Neuron (in vitro differentiated cells): ENCODE measurements at regions not wholly inside any gene's neighbourhood (a gene's known extent, or its start where the extent isn't known, plus 50 kb on each side); places are given as distances from the start of the nearest gene placed in this dataset.

Experiments used
- H2AFZ ChIP-seq: one replicate; pipeline ENCODE4 v1.6.1; 2013; ENCODE audit warnings: low read depth, mild to moderate bottlenecking, inconsistent platforms, low read length, moderate library complexity
- H3K27me3 ChIP-seq: one replicate; pipeline ENCODE4 v1.6.1; 2013; ENCODE audit warnings: low read length; ENCODE audit not compliant: insufficient read depth
- H3K36me3 ChIP-seq: one replicate; pipeline ENCODE4 v1.6.1; 2013; ENCODE audit warnings: low read length; ENCODE audit not compliant: insufficient read depth
- H3K4me1 ChIP-seq: one replicate; pipeline ENCODE4 v1.6.1; 2013; ENCODE audit warnings: low read length; ENCODE audit not compliant: insufficient read depth
- H3K4me3 ChIP-seq: 2 replicates; pipeline ENCODE4 v1.5.1; 2013; ENCODE audit warnings: mild to moderate bottlenecking, low read length, moderate library complexity
- H3K9me3 ChIP-seq: one replicate; pipeline ENCODE4 v1.6.1; 2013; ENCODE audit warnings: low read length

DNA sequence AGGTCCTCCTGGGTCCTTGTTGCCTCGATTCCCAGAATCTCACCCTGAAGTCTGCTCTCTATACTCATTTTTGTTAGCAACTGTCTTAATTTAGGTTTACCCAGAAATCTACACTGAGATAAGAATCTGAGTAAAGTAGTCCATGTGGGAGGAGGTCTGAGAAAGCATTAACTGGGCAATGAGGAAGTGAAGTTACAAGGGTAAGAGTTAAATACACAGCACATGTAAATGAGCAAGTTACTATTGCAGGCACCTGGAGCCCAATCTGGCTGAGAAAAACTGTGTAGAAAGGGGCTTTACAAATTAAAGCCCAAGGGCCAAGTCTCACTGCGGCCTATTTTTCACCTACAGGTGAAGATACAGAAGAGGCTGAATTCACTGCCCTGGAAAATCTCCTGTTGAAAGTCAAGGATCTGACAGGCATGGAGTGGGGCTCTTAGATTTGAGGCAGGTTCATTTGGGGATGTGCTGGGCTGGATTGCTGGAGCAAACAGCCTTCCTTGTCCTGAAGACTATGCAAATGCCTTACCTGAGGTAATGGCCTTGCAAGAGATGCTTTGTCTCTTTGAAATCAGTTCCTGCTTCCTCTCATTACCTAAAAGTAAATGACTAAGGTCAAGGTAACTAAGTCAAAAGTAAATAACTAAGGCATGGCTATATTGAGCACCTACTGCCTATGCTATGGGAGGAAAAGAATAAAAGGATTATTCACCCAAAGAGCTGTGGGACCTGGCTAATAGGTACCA, 84.4 kb upstream of the DYNAP start:
- Histone ChIP-seq H3K9me3 (no peaks in the 10 kb centered on the region), H2AFZ (no peak overlapping the region), H3K4me1 (no peaks in the 10 kb centered on the region), H3K36me3 (no peaks in the 10 kb centered on the region), H3K4me3 (no peak overlapping the region), H3K27me3 (no peaks in the 10 kb centered on the region)

DNA sequence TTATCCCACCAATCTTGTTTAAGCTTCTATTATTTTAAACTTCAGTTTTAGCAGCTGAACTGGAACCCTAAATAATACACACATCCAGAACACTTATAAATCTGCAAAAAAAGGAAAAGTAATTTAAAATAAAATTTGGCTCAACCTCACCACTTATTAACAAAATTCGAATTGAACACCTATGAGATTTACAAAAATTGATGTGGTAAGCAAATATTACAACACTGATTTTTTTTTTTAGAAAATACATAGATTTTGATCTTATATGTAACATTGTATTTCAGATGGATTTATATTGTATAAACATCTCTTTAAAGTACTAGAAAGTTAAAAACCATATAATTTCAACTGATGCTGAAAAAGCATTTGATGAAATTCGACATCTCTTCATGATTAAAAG, 81.3 kb upstream of the DYNAP start:
- Histone ChIP-seq H3K4me3 (no peak overlapping the region), H3K4me1 (no peaks in the 10 kb centered on the region), H3K36me3 (no peaks in the 10 kb centered on the region), H3K27me3 (peaks cover under 1% of the 10 kb centered on the region), H2AFZ (no peak overlapping the region), H3K9me3 (no peaks in the 10 kb centered on the region)

DNA sequence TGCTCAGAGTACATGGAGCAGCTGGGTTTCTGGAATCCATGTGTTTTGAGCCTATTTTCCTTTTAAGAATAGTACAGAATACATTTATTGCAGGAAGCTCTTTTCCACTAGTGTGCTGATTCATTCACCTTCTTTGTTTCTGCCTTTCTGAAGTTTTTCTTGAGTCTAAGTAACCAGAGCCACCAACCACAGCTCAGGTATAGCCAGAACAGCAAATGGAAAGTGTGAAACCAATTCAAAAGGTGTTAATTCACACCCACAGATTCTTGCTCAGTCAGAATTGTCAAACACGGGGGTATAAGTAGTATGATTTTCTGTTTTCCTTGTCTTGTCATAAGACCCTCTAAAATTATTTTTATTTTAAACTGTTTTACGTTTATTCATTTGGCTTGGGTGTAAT, 75.9 kb upstream of the DYNAP start:
- Histone ChIP-seq H2AFZ (no peak overlapping the region), H3K4me3 (no peak overlapping the region), H3K27me3 (peaks cover 2% of the 10 kb centered on the region), H3K9me3 (no peaks in the 10 kb centered on the region), H3K36me3 (no peaks in the 10 kb centered on the region), H3K4me1 (no peaks in the 10 kb centered on the region)

DNA sequence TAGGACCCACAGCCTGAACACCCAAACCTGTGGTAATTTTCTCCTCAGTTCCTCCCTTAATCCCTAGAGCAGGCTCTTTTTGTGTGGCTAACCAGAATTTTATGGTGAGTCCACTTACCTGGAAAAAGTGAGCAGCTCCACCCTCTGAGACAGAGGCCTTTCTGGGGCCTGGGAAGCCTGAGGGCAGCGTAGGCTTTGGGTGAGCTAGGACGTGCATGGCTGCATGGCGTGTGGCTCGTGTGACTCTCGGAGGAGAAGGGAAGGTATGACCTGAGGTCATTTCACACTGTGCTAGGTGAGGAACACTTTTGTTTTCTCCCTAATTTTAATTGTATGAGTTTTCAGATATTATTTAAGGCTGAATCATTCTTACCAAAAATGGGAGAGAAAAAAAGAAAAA, 73.5 kb upstream of the DYNAP start:
- Histone ChIP-seq H3K27me3 (peaks cover 2% of the 10 kb centered on the region), H3K4me1 (no peaks in the 10 kb centered on the region), H3K4me3 (no peak overlapping the region), H3K36me3 (no peaks in the 10 kb centered on the region), H2AFZ (no peak overlapping the region), H3K9me3 (no peaks in the 10 kb centered on the region)

DNA sequence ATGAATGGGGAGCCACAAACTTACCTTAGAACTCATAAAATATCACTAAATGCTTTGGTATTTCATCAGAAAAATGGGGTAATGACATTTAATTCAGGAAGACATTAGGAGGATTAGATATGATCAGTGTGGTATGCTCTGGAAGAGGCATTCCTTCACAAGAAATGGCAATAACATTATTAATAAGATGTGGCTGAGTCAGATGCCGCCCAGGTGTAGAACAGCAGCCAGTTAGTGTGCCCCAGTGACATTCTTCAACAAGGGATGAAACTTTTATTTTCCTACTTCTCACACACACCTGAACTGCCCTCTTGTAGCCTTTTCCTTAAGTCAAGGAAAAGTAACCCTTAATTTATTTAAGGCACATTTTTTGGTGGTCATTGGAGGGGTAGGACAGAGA, 69.2 kb upstream of the DYNAP start:
- Histone ChIP-seq H3K9me3 (no peaks in the 10 kb centered on the region), H3K27me3 (no peaks in the 10 kb centered on the region), H2AFZ (no peak overlapping the region), H3K36me3 (no peaks in the 10 kb centered on the region), H3K4me1 (no peaks in the 10 kb centered on the region), H3K4me3 (no peak overlapping the region)

DNA sequence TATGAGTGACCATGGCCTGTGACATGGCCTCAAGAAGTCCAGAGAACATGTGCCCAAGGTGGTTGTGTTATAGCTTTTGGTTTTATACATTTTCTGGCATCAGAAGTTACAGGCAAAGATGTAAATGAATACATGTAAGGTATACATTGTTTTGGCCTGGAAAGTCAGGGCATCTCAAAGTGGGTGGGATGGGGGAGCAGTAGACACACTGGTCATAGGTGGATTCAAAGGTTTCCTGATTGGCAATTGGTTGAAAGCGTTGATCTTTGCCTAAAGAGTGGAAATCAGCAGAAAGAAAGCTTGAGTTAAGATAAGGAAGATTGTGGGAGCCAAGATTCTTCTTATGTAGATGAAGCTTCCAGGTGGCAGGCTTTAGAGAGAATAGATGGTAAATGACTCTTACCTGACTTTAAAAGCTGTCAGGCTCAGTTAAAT, 62.1 kb upstream of the DYNAP start:
- no peaks in the 10 kb centered on the region for H3K27me3 ChIP-seq
- no peaks in the 10 kb centered on the region for H3K9me3 ChIP-seq
- H3K36me3 ChIP-seq, result no peaks in the 10 kb centered on the region
- H3K4me3 ChIP-seq, result no peak overlapping the region
- H2AFZ ChIP-seq, result no peak overlapping the region
- H3K4me1 ChIP-seq, result peaks cover 9% of the 10 kb centered on the region

DNA sequence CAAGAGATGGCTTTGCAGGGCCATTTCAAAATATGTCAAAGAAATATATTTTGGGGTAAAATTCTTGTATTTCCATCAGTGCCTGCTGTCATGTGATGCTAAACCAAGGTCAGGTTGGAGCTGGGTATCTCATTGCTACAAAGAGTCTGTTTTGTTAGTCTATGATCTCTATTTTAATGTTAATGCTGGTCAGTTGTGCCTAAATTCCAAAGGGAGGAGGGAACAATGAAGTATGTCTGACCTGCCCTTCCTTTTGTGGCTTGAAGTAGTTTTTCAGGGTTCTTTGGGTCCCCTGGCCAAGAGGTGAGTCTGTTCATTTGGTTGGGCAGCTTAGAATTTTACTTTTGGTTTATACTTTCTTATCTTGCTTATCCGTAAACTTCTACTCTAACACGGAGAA, 61.6 kb upstream of the DYNAP start:
- Histone ChIP-seq H3K27me3 (no peaks in the 10 kb centered on the region), H3K9me3 (no peaks in the 10 kb centered on the region), H3K36me3 (no peaks in the 10 kb centered on the region), H3K4me3 (no peak overlapping the region), H3K4me1 (peaks cover 9% of the 10 kb centered on the region), H2AFZ (no peak overlapping the region)

DNA sequence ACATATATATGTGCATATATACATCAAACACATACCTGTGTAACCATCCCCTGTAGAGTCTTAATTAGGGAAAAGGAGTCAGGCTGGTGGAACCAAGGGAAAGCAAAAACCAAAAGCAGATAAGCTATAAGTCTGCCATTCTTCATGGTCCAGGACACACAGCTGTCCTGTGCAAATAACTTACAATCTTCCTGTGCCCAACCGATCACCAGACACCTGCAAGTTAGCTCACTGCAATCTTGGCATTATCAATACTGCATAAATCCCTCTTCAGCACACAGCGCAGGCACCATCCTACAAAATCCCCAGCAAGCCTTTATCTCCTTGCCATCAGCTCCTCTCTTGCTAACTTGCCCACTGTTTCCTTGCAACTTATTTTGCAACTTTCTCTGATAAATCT, 60.8 kb upstream of the DYNAP start:
- Histone ChIP-seq H3K4me1 (peaks cover 9% of the 10 kb centered on the region), H3K36me3 (no peaks in the 10 kb centered on the region), H2AFZ (no peak overlapping the region), H3K4me3 (no peak overlapping the region), H3K27me3 (no peaks in the 10 kb centered on the region), H3K9me3 (no peaks in the 10 kb centered on the region)

DNA sequence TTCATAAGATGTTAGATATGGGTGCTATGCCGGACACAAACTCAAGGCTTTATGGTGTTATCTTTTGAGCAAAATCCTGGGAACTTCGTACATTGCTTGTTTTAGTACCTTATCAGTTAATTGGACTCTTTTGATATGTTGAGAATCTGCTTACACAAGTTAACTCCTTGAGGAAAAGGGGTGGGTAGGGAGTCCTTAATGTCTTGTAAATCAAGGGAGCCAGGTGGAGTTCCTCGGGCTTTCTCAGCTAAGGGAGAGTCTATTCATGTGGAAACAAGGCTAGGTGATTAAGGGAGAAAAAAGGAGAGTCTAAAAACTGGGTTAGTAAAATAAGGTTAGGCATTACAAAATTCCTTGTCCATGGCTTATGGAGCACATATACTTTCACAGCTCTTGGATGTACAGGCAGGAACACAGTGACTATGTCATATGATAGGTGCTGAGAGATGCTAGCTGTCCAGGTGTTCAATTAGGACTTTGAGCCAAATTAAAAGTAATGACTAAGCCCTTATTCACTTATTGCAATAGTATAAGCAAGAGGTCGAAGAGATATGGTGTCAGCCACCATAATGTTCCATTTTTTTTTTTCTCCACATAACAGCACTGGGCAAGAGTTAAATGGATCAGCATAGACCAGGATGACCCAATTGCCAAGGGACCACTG, 59.5 kb upstream of the DYNAP start:
- Histone ChIP-seq H3K4me1 (peaks cover 9% of the 10 kb centered on the region), H3K4me3 (no peak overlapping the region), H2AFZ (no peak overlapping the region), H3K9me3 (peaks cover 6% of the 10 kb centered on the region), H3K27me3 (no peaks in the 10 kb centered on the region), H3K36me3 (no peaks in the 10 kb centered on the region)

DNA sequence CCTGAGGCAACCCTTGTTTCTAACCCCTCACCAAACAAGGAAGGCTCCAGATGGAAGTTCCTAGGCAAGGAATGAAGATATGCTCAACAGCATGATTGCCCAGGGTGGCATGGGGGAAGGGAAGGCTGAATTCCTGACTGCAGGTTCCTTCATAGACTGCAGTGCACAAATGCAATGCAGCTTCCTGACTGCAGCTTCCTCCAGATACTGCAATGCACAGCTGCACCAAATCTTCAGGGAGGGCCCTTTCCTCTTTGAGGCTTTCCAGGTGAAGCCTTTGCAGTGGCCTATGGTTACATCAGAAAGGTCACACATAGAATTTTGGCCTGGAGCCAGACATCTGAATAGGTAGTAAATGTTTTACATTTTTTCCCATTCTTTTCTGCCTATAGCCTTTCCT, 58.8 kb upstream of the DYNAP start:
- Histone ChIP-seq H3K36me3 (no peaks in the 10 kb centered on the region), H3K4me3 (no peak overlapping the region), H3K9me3 (peaks cover 6% of the 10 kb centered on the region), H3K27me3 (no peaks in the 10 kb centered on the region), H2AFZ (no peak overlapping the region), H3K4me1 (peaks cover 9% of the 10 kb centered on the region)

DNA sequence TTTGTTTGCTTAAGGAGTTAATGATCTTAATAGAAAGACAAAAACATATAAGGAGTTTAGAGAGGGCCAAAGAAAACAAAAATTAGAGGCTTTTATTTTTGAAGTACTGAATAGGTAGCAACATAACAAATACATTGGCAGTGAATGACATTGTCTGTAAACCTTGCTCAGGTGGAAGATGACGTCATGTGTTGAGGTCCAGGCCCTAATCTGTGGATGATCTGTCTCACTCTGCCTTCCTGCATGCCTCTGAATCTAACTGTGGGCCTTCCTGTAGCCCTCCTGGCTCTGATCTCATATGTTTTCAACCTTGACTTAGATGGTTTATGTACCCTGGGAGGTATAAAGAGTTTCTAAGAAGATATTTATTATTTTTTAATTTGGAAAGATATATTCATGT, 58.1 kb upstream of the DYNAP start:
- H2AFZ ChIP-seq, result no peak overlapping the region
- no peak overlapping the region for H3K4me3 ChIP-seq
- H3K36me3 ChIP-seq, result no peaks in the 10 kb centered on the region
- H3K9me3 ChIP-seq, result peaks cover 9% of the 10 kb centered on the region
- H3K4me1 ChIP-seq, result peaks cover 9% of the 10 kb centered on the region
- H3K27me3 ChIP-seq, result no peaks in the 10 kb centered on the region
